ENCODE measurements at regions not wholly inside any gene's neighbourhood (a gene's known extent, or its start where the extent isn't known, plus 50 kb on each side); places are given as distances from the start of the nearest gene placed in this dataset.
A peak's percentile ranks its signal among the peaks of the same experiment; 100 is the strongest.

- H3K36me3 ChIP-seq (replicated peaks in 1 of 2; ENCODE audit: control insufficient read depth in 1 of 2, insufficient read depth in 2 of 2, low read length in 1 of 2) = peaks cover 0 to 5% of the 10 kb centered on the region in 2 experiments
- TF ChIP-seq RFX5 (IDR thresholded peaks at IDR 0.05; ENCODE audit: low read length) (no peak), CTCF (IDR thresholded peaks at IDR 0.05) (no peak), JUND (IDR thresholded peaks at IDR 0.05) (no peak), ZBTB33 (IDR thresholded peaks at IDR 0.05; ENCODE audit: borderline replicate concordance, low read depth) (no peak), MXI1 (IDR thresholded peaks at IDR 0.05; ENCODE audit: low read depth, low read length) (no peak), FOXJ3 (CRISPR knock-in tag; IDR thresholded peaks at IDR 0.05) (no peak), USF2 (IDR thresholded peaks at IDR 0.05; ENCODE audit: borderline replicate concordance, low read depth, low read length) (no peak), RXRA (IDR thresholded peaks at IDR 0.05; ENCODE audit: borderline replicate concordance, low read depth) (no peak), NRF1 (IDR thresholded peaks at IDR 0.05; ENCODE audit: low read depth, low read length) (no peak), EP300 (IDR thresholded peaks at IDR 0.05; ENCODE audit: borderline replicate concordance in 1 of 2, low read depth in 1 of 2, low read length in 1 of 2) (no peak), USF1 (IDR thresholded peaks at IDR 0.05; ENCODE audit: borderline replicate concordance, low read depth) (no peak), ELF1 (IDR thresholded peaks at IDR 0.05) (no peak), SIN3A (IDR thresholded peaks at IDR 0.05; ENCODE audit: borderline replicate concordance, low read depth, low read length) (no peak), GABPA (IDR thresholded peaks at IDR 0.05; ENCODE audit: low read depth) (no peak)
Observed at GRCh38 chr5:24791326-24791725, 146.5 kb upstream of the CDH10 start.

More at GRCh38 chr5:24791326-24791725, 146.5 kb upstream of the CDH10 start:
- Histone ChIP-seq H3K9me3 (no peaks in the 10 kb centered on the region), H3K9me2 (no peaks in the 10 kb centered on the region), H3K27me3 (ENCODE audit: insufficient read depth) (no peaks in the 10 kb centered on the region), H3K79me2 (ENCODE audit: insufficient read depth) (no peaks in the 10 kb centered on the region), H3K4me2 (no peak overlapping the region), H3F3A (replicated peaks; ENCODE audit: insufficient read depth) (peaks cover 42% of the 10 kb centered on the region), H3K4me1 (ENCODE audit: control insufficient read depth in 1 of 2, insufficient read depth in 2 of 2, low read depth in 1 of 2, low read length in 1 of 2) (peaks cover 0 to 20% of the 10 kb centered on the region in 2 experiments; a peak in 3 of 4 replicates), H3K9ac (no peak overlapping the region), H2AFZ (ENCODE audit: low read depth) (peak overlapping the region; percentile 56; the same call in 1 of the 2 replicates), H3K27ac (ENCODE audit: low read depth in 2 of 2, low read length in 1 of 2) (peak overlapping the region; percentile 85 to 91; a peak in 1 of 4 replicates), H3K4me3 (ENCODE audit: low read depth in 2 of 2, low read length in 1 of 2) (no peak overlapping the region), H4K20me1 (ENCODE audit: insufficient read depth) (no peaks in the 10 kb centered on the region)
- no peak for DNase-seq
- POLR2A ChIA-PET = no interaction called here
- WGBS (ENCODE audit: low lambda C conversion rate) = 70% methylated on average over 4 of the region's 4 CpGs
- CTCF ChIA-PET = no interaction called here

All from SK-N-SH (cell line).